Epidermal melanocyte (primary cell): ENCODE measurements at regions not wholly inside any gene's neighbourhood (a gene's known extent, or its start where the extent isn't known, plus 50 kb on each side); places are given as distances from the start of the nearest gene placed in this dataset.

Experiments used
- DNase-seq: peaks from one replicate; pipeline ENCODE4 v3.0.0; 2011; ENCODE audit warnings: low spot score; ENCODE audit not compliant: insufficient read length

- no peak for DNase-seq
These were observed 54.2 kb upstream of the BCL2L14 start for GRCh38 chr12:12016284-12017100.

GRCh38 chr12:12017135-12017581 lies 53.6 kb upstream of the BCL2L14 start:
- no peak for DNase-seq

- no peak for DNase-seq
These were observed 52.9 kb upstream of the BCL2L14 start for GRCh38 chr12:12017798-12018197.

GRCh38 chr12:12018454-12018853 lies 52.3 kb upstream of the BCL2L14 start:
- peak; percentile 82 for DNase-seq

DNA sequence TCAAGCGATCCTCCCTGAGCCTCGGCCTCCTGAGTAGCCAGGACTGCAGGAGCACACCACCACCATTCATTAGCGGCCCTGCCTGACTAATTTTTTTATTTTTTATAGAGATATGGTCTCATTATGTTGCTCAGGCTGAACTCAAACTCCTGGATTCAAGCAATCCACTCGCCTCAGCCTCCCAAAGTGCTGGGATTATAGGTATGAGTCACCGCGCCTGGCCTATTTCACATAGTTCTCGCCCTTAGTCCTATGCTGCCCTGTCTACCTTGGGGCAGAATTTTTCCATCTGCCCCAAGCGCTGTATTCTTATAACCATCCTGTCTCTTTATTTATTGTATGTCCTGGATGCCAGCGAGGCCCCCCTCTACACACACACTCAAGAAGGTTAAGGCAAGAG lies 50.9 kb upstream of the BCL2L14 start:
- DNase-seq, result no peak

- DNase-seq, result no peak
These were observed 50.0 kb upstream of the BCL2L14 start for GRCh38 chr12:12020762-12021161.
